Keratinocyte (primary cell): ENCODE measurements at regions not wholly inside any gene's neighbourhood (a gene's known extent, or its start where the extent isn't known, plus 50 kb on each side); places are given as distances from the start of the nearest gene placed in this dataset.

ENCODE experiments used
- DNase-seq: peaks from one replicate; pipeline ENCODE4 v3.0.0-alpha.2; 2011; ENCODE audit warnings: low read depth, missing footprints, low spot score
- FAIRE-seq: peaks from 2 replicates; lab custom pipeline; 2011; peaks lifted over from hg19 to GRCh38; lab: Jason Lieb, UNC
- H2AFZ ChIP-seq: 2 replicates; pipeline ENCODE4 v1.6.0; 2012; ENCODE audit warnings: low read length, control low read depth, inconsistent platforms; ENCODE audit not compliant: control insufficient read depth
- H3K27ac ChIP-seq: 2 replicates; pipeline ENCODE4 v1.5.1; 2011; ENCODE audit warnings: low read length; ENCODE audit not compliant: control insufficient read depth, insufficient read depth
- H3K27me3 ChIP-seq: 3 replicates; pipeline ENCODE4 v1.6.0; 2011; ENCODE audit warnings: low read length; ENCODE audit not compliant: control insufficient read depth, insufficient read depth; ENCODE audit errors: extremely low read depth
- H3K36me3 ChIP-seq, 2 experiments: 2 replicates in 1 of 2; 3 replicates in 1 of 2; pipeline ENCODE4 v1.5.1; 2011; ENCODE audit warnings: low read length in 2 of 2, mild to moderate bottlenecking in 1 of 2; ENCODE audit not compliant: control insufficient read depth in 2 of 2, insufficient read depth in 2 of 2; ENCODE audit errors: extremely low read depth in 1 of 2
- H3K4me1 ChIP-seq: 3 replicates; pipeline ENCODE4 v1.5.1; 2011; ENCODE audit warnings: low read length; ENCODE audit not compliant: control insufficient read depth, insufficient read depth; ENCODE audit errors: extremely low read depth
- H3K4me2 ChIP-seq: 3 replicates; pipeline ENCODE4 v1.6.0; 2011; ENCODE audit warnings: low read depth, low read length; ENCODE audit not compliant: control insufficient read depth, insufficient read depth; ENCODE audit errors: extremely low read depth
- H3K4me3 ChIP-seq, 3 experiments: fragments of 200-600 bp in 1 of 3; sonication (generic) in 1 of 3; 2 replicates in 2 of 3; 3 replicates in 1 of 3; pipeline ENCODE4 v1.5.1; 2011 to 2016; ENCODE audit warnings: low read length in 3 of 3, mild to moderate bottlenecking in 3 of 3, control low read depth in 2 of 3, inconsistent platforms in 1 of 3, low read depth in 1 of 3, mixed read lengths in 1 of 3, mixed run types in 1 of 3, moderate library complexity in 1 of 3; ENCODE audit not compliant: control insufficient read depth in 2 of 3, insufficient read depth in 2 of 3; ENCODE audit errors: extremely low read depth in 1 of 3
- H3K79me2 ChIP-seq: 2 replicates; pipeline ENCODE4 v1.6.0; 2012; ENCODE audit warnings: low read length; ENCODE audit not compliant: control insufficient read depth, insufficient read depth
- H3K9ac ChIP-seq: 3 replicates; pipeline ENCODE4 v1.6.0; 2011; ENCODE audit warnings: low read length; ENCODE audit not compliant: control insufficient read depth, insufficient read depth; ENCODE audit errors: extremely low read depth
- H3K9me1 ChIP-seq: 3 replicates; pipeline ENCODE4 v1.6.0; 2011; ENCODE audit warnings: low read length; ENCODE audit not compliant: control insufficient read depth, insufficient read depth; ENCODE audit errors: extremely low read depth
- H3K9me3 ChIP-seq: 2 replicates; pipeline ENCODE4 v1.5.1; 2012; ENCODE audit warnings: low read depth, low read length; ENCODE audit not compliant: control insufficient read depth
- H4K20me1 ChIP-seq: 3 replicates; pipeline ENCODE4 v1.6.0; 2011; ENCODE audit warnings: low read length; ENCODE audit not compliant: control insufficient read depth, insufficient read depth; ENCODE audit errors: extremely low read depth
- EZH2 ChIP-seq: IDR thresholded peaks from one replicate; pipeline ENCODE4 v1.6.1; 2012; ENCODE audit warnings: inconsistent platforms, mild to moderate bottlenecking, low read length, moderate library complexity
- dilution Hi-C: fragments of 300-500 bp; cut with MboI; formaldehyde crosslinking; loops from one replicate; pipeline ENCODE4 v1.7.0; 2020; ENCODE audit warnings: low sequenced_read_pairs; ENCODE audit not compliant: extremely low pct_ligation_motif_present
- TF ChIP-seq, protein P1 (sequence below), 3 experiments: IDR thresholded peaks in 1 of 3; conservative IDR thresholded peaks in 1 of 3; optimal IDR thresholded peaks in 1 of 3; 2 replicates in 2 of 3; 3 replicates in 1 of 3; pipeline versions ENCODE3 to v1.5.1; 2011; ENCODE audit warnings: low read length in 3 of 3, mild to moderate bottlenecking in 3 of 3, moderate library complexity in 2 of 3, control low read depth in 1 of 3, inconsistent platforms in 1 of 3; ENCODE audit not compliant: insufficient read depth in 2 of 3; ENCODE audit errors: extremely low read depth in 1 of 3

- Histone ChIP-seq H3K9me3 (peaks cover 17% of the 10 kb centered on the region), H3K4me3 (no peak overlapping the region), H4K20me1 (no peaks in the 10 kb centered on the region), H2AFZ (no peak overlapping the region), H3K9ac (no peak overlapping the region), H3K4me2 (no peak overlapping the region), H3K4me1 (no peaks in the 10 kb centered on the region), H3K79me2 (no peaks in the 10 kb centered on the region), H3K36me3 (no peaks in the 10 kb centered on the region), H3K9me1 (no peaks in the 10 kb centered on the region), H3K27ac (no peak overlapping the region), H3K27me3 (no peaks in the 10 kb centered on the region)
- dilution Hi-C loops, result no loop called here
- TF ChIP-seq, protein P1, sequence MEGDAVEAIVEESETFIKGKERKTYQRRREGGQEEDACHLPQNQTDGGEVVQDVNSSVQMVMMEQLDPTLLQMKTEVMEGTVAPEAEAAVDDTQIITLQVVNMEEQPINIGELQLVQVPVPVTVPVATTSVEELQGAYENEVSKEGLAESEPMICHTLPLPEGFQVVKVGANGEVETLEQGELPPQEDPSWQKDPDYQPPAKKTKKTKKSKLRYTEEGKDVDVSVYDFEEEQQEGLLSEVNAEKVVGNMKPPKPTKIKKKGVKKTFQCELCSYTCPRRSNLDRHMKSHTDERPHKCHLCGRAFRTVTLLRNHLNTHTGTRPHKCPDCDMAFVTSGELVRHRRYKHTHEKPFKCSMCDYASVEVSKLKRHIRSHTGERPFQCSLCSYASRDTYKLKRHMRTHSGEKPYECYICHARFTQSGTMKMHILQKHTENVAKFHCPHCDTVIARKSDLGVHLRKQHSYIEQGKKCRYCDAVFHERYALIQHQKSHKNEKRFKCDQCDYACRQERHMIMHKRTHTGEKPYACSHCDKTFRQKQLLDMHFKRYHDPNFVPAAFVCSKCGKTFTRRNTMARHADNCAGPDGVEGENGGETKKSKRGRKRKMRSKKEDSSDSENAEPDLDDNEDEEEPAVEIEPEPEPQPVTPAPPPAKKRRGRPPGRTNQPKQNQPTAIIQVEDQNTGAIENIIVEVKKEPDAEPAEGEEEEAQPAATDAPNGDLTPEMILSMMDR (optimal IDR thresholded peaks at IDR 0.05 in 1 of 3, IDR thresholded peaks at IDR 0.05 in 1 of 3, conservative IDR thresholded peaks at IDR 0.05 in 1 of 3; ENCODE audit: extremely low read depth in 1 of 3, insufficient read depth in 2 of 3, low read length in 3 of 3), result no peak
- TF ChIP-seq EZH2, result no peak
- DNase-seq (no peak), FAIRE-seq (no peak)
Observed at GRCh38 chr22:48897645-48898370, 929.9 kb downstream of the BRD1 start.

GRCh38 chr22:48896766-48897644, 930.7 kb downstream of the BRD1 start:
- Histone ChIP-seq H3K36me3 (no peaks in the 10 kb centered on the region), H3K27ac (no peak overlapping the region), H3K4me2 (no peak overlapping the region), H3K79me2 (no peaks in the 10 kb centered on the region), H3K27me3 (no peaks in the 10 kb centered on the region), H3K9me1 (no peaks in the 10 kb centered on the region), H3K4me1 (no peaks in the 10 kb centered on the region), H4K20me1 (no peaks in the 10 kb centered on the region), H2AFZ (no peak overlapping the region), H3K9ac (no peak overlapping the region), H3K9me3 (peaks cover 17% of the 10 kb centered on the region), H3K4me3 (no peak overlapping the region)
- DNase-seq (no peak), FAIRE-seq (no peak)
- dilution Hi-C loops, result no loop called here
- TF ChIP-seq, protein P1 (optimal IDR thresholded peaks at IDR 0.05 in 1 of 3, IDR thresholded peaks at IDR 0.05 in 1 of 3, conservative IDR thresholded peaks at IDR 0.05 in 1 of 3; ENCODE audit: extremely low read depth in 1 of 3, insufficient read depth in 2 of 3, low read length in 3 of 3), result no peak
- TF ChIP-seq EZH2, result no peak
